Activated CD4-positive, alpha-beta T cell treated with anti-CD3 and anti-CD28 coated beads, Interleukin-2, amount 50 U/mL, for 24 hours (primary cell): ENCODE measurements at regions not wholly inside any gene's neighbourhood (a gene's known extent, or its start where the extent isn't known, plus 50 kb on each side); places are given as distances from the start of the nearest gene placed in this dataset.

Experiments used
- DNase-seq, 2 donors: peaks; one replicate each; pipeline ENCODE4 v3.0.0-alpha.2; 2020; ENCODE audit warnings: low read depth in 1 of 2, low spot score in 1 of 2

GRCh38 chr4:19999775-20000414, 251.8 kb upstream of the SLIT2 start:
- DNase-seq: no peak

- DNase-seq: no peak
These were observed 252.4 kb upstream of the SLIT2 start for GRCh38 chr4:19999276-19999675.

GRCh38 chr4:19993242-19993641, 258.5 kb upstream of the SLIT2 start:
- no peak for DNase-seq

GRCh38 chr4:19992471-19993093, 259.1 kb upstream of the SLIT2 start:
- DNase-seq: no peak

GRCh38 chr4:19987746-19988145, 264.0 kb upstream of the SLIT2 start:
- DNase-seq: no peak

- no peak for DNase-seq
These were observed 268.6 kb upstream of the SLIT2 start for GRCh38 chr4:19983072-19983471.

GRCh38 chr4:19982556-19982955, 269.1 kb upstream of the SLIT2 start:
- DNase-seq: no peak

- no peak for DNase-seq
These were observed 279.9 kb upstream of the SLIT2 start for GRCh38 chr4:19971829-19972228.

GRCh38 chr4:19969492-19969891, 282.2 kb upstream of the SLIT2 start:
- DNase-seq: no peak

GRCh38 chr4:19961091-19961490, 290.6 kb upstream of the SLIT2 start:
- DNase-seq: no peak

- no peak for DNase-seq
These were observed 292.9 kb upstream of the SLIT2 start for GRCh38 chr4:19958848-19959247.

GRCh38 chr4:19947349-19947748, 304.4 kb upstream of the SLIT2 start:
- no peak for DNase-seq

GRCh38 chr4:19945979-19946380, 305.7 kb upstream of the SLIT2 start:
- DNase-seq: no peak

GRCh38 chr4:19945501-19945900, 306.2 kb upstream of the SLIT2 start:
- no peak for DNase-seq

- DNase-seq: no peak
These were observed 306.9 kb upstream of the SLIT2 start for GRCh38 chr4:19944806-19945205.

GRCh38 chr4:19944251-19944650, 307.5 kb upstream of the SLIT2 start:
- no peak for DNase-seq

GRCh38 chr4:19941434-19941833, 310.3 kb upstream of the SLIT2 start:
- DNase-seq: no peak

- DNase-seq: no peak
These were observed 310.8 kb upstream of the SLIT2 start for GRCh38 chr4:19940861-19941260.

- DNase-seq: no peak
These were observed 315.2 kb upstream of the SLIT2 start for GRCh38 chr4:19936476-19936875.

- no peak for DNase-seq
These were observed 321.0 kb upstream of the SLIT2 start for GRCh38 chr4:19930742-19931141.

- no peak for DNase-seq
These were observed 324.3 kb upstream of the SLIT2 start for GRCh38 chr4:19927381-19927780.

- DNase-seq: no peak
These were observed 326.2 kb upstream of the SLIT2 start for GRCh38 chr4:19925516-19925915.

- no peak for DNase-seq
These were observed 326.9 kb upstream of the SLIT2 start for GRCh38 chr4:19924761-19925160.
